ENCODE measurements at regions not wholly inside any gene's neighbourhood (a gene's known extent, or its start where the extent isn't known, plus 50 kb on each side); places are given as distances from the start of the nearest gene placed in this dataset.

DNA sequence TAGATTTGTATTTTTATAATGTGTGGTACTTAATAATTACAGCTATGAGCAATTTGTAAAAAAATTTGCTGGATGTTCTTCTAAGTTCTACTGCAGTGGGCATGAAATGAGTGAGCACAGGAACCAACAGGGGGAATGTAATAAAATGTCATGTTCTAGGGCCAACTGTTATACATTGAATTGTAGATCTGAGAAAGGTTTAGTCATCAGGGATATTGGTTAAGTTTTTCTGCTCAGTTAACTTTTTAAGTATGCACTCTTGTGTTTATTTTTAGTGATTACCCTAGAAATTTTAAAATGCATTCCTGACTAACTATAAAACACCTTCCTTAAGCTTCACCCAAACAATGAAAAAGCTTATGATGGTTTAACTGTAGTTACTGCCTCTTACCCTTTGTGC, 101.8 kb downstream of the CAND1 start:
- DNase-seq (ENCODE audit: insufficient read length, low spot score) (no peak), FAIRE-seq (no peak)

DNA sequence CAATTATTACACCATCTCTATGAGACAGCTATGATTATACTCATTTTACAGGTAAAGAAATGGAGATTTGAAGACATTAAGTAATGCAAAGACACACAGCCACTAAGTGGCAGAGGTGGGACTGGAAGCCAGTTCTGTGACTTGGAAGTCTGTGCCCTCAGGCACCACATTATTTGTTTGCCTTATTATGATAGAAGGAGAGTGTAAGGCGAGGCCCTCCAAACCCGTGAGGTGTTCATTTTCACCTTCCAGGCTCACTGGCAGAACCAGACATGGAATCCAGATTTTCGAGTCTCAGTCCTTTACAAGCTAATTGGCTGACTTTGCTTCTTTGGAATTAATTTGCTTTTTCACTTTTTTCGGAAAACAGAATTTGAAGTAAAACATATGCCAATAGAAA, 107.9 kb downstream of the CAND1 start:
- FAIRE-seq (no peak), DNase-seq (ENCODE audit: insufficient read length, low spot score) (no peak)

DNA sequence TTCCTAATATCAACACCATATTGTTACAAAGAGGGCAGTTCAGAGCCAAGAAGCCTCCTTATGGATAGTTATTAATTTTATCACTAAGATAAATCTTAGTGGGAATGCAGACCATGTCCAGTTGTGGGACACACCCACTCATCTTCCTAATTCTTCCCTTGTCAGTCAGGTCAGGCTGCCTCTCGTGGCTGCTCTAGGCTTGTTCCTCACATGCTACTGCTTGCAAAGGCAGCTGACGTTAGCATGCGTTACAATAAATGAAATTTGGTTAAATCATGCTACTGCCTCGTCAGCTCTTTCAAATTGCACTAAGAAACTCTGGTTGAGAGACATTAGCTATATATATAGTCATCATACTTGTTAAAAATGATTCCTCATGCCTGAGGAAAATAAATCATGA, 108.4 kb downstream of the CAND1 start:
- FAIRE-seq, result no peak
- DNase-seq (ENCODE audit: insufficient read length, low spot score), result no peak

DNA sequence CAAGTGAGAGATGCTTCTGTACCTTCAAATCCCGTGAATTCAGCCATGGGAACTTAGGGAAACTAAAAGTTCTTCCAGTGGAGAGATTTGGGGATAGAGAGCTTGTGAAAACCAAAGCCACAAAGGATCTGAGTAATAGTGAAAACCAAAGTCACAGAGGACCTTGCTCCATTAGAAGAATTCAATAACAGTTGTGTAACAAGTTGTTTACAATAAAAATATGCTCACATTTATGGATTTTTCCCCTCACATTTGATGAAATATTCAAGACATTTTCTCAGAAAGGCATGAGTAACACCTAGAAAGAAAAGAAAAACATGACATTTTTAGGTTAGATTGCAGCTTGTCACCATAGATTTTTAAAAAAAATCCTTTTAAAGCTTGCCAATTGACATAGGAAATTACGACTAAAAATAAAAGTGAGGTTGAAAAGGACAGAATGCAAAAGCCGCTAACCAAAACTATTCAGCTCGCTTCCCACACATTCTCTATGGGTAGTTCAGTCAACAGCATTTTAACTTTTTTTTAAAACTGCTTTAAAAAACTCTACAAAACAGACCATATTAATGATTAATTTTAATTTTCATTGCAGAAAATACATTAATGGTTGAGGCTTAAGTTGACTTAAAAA, 113.2 kb downstream of the CAND1 start:
- FAIRE-seq (no peak), DNase-seq (ENCODE audit: insufficient read length, low spot score) (no peak)

DNA sequence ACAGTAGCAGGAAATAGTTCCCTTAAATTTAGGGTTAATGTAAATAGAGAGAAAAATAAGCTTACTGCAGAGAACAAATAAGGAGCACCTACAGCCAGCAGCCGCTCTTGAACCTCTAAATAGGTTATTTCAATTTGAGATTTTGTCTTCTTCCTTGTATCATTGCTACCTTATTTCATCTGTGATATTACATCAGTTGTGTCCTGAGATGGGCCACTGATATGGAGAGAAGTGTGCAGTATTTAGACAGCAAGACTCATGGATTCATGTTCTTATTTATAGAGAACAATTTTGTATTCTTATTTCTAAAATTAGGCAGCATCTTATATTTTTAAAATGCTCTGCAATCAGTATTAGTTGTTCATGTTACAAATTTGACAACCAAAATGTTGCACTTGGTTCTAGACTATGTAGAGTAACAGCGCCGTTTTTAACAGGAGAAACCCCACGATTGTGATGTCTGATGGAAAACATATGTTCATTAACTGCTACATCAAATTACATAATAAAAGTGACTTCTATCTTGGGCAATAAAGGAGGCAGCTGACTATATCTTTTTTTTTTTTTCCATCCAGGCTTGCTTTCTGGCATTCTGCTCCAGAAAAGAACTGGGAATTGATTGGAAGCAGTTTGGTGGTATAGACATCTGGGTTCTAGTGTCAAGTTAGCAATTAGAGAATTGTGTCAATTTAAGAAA, 117.9 kb downstream of the CAND1 start:
- DNase-seq (ENCODE audit: insufficient read length, low spot score) (no peak), FAIRE-seq (no peak)

DNA sequence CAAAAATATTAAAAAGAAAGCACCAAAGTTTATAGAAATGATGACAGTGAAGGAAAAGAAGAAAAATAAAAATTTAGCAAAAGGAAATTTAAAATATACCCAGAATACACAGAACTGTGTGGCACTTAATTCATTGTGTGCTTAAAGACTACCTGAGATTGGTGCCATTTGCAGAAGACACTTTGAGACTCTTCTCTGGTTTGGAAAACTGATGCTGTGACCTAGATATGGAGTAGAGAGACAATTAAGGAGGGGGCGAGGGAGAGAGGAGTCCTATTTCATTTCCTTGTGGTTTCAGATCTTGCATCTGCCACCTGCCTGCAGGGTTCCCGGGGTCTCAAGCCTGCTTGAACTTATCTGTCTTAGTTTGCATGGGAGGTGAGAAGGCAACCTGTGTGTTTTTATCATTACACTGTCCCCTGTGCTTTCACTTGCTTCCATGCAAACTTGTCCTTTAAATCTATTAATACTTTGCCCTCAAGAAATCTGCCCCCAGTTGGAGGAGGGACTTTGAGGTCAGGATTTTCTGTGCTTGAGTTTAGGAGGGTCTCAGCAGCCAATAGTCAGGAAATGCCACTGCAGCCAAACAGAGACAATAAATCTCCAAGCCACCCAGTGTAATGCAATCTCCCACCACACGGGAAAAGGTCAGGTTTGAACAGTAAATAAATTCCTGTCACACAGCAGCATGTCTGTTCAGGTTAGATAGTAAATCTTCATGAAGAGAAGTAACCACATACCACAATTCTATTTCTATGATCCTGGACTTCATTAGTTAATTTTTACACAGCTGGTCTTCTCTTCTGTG, 119.4 kb downstream of the CAND1 start:
- DNase-seq (ENCODE audit: insufficient read length, low spot score) (no peak), FAIRE-seq (no peak)

DNA sequence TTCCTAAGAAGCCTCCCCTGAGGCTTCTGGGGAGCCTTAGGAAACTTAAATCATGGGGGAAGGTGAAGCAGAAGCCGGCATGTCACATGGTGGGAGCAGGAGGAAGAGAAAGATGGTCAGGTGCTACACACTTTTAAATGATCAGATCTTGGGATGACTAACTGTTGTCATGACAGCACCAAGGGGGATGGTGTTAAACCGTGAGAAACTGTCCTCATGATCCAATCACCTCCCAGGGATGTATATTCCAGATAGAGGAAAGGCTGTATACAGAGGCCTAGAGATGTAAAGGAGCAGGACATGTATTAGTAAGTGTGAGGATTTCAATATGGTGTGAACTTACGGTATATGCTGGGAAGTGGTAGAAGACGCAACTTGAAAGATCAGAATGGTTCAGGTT, 121.1 kb downstream of the CAND1 start:
- DNase-seq (ENCODE audit: insufficient read length, low spot score), result no peak
- FAIRE-seq, result no peak

DNA sequence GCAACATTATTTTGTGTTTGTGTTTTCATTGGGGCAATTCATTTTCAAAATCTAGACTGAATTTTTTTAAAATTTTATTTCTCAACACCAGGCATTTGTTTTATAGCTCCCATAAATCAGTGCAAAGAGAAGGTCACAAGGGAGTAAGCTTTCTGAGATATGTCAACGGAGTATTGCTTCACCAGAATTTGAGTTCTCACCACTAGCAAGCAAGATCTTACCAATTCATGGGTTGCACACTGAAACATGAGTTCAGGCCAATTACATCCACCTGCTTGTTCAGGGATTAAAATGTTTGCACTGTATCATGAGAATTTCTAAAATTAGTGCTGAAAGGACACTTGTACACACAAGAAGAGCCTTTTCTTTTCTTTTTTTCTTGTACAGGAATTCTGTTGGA, 121.9 kb downstream of the CAND1 start:
- no peak for DNase-seq (ENCODE audit: insufficient read length, low spot score)
- no peak for FAIRE-seq

DNA sequence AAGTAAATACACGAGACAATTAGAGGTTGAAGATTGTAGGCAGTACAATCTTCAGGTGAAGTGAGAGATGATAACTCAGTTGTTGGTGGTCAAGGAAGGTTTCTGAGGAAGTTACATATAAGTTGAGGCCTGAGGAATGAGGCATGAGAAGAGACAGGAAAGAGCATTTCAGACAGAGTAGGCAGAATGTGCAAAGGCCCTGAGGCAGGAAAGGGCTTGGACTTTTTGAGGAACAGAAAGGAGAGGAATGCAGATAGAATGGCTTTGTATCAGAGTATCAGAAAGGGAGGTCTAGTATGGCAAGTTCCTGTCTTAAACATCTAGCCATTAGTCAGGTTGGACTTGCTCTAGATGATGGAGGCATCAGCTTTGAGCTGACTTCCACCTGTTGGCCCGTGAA, 122.5 kb downstream of the CAND1 start:
- no peak for FAIRE-seq
- no peak for DNase-seq (ENCODE audit: insufficient read length, low spot score)

DNA sequence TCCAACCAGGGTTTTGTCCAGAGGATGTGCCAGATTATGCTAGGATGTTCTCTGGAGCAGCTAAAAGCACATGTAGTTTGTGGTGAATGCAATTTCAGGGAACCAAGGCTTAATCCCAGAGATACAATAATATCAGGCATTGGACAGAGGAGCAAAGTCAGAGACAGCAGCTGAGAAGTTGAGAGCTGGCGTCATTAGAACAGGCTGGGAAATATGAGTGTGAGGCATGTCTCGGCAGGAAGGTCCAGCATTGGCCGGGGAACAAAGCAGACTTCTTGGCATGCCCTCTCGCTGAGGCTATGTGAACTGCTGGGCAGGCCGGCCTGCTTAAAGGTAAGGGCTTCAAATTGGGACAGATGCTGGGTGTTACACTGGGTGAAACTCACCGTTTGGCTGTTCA, 125.4 kb downstream of the CAND1 start:
- no peak for DNase-seq (ENCODE audit: insufficient read length, low spot score)
- FAIRE-seq, result no peak

DNA sequence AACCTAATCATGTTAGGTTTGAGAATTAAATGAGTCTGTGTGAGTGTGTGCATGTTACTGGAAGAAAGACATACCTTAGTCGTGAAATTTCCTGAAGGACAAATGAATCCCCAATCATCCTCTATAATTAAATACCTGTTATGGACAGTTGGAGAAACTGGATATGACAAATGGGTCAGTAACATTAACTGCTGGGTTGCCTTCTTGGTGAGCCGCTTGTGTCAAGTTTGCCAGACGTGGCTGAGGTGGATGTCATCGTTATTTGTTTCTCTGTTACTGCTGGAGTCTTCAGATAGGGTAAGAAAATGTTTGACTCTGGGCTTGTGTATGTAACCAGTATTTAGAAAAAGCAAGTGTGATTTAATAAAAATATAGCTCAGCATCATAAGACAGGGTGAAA, 131.6 kb downstream of the CAND1 start:
- no peak for FAIRE-seq
- DNase-seq (ENCODE audit: insufficient read length, low spot score), result no peak

DNA sequence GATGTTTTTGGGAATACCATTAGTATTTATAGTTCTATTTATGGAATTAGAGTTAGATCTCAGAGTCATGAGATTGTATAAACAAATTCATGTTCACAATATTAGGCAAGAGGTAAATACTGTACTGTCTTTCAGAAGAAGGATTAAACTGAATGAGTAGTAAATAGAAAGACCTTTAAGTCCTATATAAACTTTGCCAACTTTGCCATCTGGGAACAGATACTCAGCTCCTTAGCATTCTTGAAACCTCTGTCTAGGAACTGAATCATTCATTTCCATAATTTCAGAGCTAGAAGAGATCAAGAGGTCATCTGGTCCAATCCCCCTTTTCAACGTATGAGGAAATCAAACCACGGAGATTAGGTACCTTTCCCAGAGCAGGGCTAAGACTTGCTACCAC, 141.1 kb downstream of the CAND1 start:
- DNase-seq (ENCODE audit: insufficient read length, low spot score) (no peak), FAIRE-seq (no peak)

DNA sequence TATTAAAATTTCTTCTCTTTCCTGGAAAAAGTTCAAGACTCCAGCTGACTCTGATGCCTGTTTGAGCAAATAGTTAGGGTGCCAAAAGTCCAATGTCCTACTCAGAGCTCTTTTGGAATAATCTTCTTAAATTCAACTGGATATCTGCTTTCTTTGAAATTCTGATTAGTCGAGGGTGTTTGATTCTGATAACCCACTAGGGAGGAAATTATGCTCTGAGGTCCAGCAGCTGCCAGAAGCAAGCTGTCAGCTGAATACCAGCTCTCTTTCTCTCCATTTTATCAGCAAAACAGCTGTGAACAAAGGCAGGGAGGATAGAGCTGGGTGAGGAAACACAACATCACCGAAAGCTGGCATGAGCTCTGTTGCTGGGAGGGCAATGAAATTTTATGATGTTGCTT, 141.5 kb downstream of the CAND1 start:
- FAIRE-seq, result no peak
- no peak for DNase-seq (ENCODE audit: insufficient read length, low spot score)

DNA sequence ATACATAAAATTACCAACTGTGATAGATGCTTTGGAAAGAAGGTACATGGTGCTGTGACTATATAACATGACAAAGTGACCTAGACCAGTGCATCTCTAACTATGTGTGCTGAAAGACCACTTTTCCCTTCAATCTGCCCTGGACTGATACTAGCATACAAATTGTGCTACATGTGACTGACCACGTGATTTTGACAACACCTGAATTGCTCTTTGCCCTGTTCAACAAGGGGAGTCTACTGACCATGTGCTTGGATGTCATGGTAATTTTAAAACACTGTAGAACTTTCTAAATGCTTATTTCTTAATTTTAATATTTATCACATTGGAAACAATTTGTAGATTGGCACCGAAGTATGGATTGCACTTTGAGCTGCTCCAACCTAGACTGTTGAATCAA, 142.4 kb downstream of the CAND1 start:
- FAIRE-seq (no peak), DNase-seq (ENCODE audit: insufficient read length, low spot score) (no peak)

DNA sequence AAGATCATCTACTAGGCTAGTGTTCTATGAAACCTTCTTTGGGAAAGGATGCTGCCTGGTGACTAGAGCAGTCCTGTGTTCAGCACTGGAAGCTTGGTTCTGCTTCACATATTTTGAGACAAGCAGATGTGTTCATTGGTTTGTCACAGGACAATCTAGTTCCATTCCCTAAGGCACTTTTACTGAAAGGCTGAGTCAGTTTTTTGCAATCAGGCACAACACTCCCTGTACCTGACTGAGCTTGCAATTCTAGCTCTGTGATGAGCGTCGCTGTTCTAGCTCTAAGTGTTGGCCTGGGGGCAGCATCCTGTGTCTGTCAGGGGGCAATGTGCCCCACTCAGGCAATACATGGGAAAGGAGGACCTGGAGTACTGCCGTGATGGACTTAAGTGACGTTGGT, 144.4 kb downstream of the CAND1 start:
- no peak for DNase-seq (ENCODE audit: insufficient read length, low spot score)

DNA sequence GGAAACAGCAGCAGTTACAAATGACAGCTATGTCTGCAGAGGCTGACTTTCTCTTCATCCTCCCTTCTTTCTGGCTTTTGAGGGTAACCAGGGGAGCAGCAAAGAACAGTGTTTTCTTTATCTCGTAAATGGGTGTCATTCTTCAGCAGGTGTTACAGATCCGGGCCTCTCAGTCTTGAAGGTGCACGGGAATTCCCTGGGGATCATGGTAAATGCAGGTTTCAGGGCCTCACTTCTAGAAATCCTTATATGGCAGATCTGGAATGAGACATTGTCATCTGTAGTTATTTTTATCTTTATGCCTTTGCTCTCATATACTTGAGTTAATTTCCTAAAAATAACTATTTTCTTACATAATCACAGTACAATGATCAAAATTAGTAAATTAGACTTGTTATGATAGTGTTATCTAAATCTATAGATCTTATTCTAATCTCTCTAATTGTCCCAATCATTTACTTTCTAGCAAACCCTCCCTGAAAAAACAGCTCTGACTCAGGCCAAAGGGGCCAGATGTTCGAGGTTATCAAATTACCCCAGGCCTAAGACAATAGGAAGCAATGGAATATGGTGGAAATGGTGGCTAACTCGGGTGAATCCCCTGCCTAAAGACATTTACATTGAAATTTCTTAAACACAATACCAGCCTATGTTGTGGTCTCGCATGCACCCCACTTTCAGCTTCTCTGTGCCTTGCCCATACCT, 145.0 kb downstream of the CAND1 start:
- FAIRE-seq (no peak), DNase-seq (ENCODE audit: insufficient read length, low spot score) (no peak)

More for the DNA sequence above, 144.4 kb downstream of the CAND1 start:
- FAIRE-seq, result no peak

DNA sequence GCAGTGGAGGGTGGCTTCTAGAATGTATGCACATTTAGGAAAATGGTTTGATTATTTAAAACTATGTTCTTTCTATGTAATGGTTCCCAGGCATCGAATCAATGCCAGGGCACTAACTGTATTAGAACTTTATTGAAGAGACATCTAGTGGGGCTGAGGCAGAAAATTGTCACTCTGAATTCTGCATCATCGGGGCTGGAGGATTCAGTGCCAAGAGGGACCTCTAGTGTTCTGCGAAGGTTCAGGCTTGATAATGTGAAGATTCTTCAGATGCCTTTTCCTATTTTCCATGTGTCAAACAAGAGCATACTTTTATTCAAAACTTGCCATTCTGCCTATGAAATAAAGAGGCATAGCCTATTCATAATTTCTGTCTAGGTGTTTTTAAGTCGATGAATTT, 146.3 kb downstream of the CAND1 start:
- no peak for DNase-seq (ENCODE audit: insufficient read length, low spot score)

DNA sequence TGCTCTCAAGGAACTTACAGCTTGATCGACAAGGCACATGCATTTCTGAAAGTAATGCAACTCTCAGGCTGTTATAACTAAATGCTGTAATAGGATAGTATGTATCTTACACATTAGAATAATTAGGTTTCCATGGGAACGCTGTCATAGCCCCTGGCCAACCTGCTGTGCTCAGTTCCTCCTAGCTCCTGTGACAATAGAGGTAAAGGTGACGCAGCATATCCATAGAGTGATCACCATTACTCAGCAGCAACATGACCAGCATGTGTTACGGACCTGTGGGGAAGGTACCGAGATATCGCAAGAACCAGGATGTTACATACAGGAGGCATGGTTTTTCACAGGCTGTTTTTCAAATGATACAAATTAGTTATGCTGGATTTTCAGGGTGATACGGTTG, 150.7 kb downstream of the CAND1 start:
- no peak for DNase-seq (ENCODE audit: insufficient read length, low spot score)
- FAIRE-seq, result no peak

More for the DNA sequence above, 146.3 kb downstream of the CAND1 start:
- FAIRE-seq, result no peak

DNA sequence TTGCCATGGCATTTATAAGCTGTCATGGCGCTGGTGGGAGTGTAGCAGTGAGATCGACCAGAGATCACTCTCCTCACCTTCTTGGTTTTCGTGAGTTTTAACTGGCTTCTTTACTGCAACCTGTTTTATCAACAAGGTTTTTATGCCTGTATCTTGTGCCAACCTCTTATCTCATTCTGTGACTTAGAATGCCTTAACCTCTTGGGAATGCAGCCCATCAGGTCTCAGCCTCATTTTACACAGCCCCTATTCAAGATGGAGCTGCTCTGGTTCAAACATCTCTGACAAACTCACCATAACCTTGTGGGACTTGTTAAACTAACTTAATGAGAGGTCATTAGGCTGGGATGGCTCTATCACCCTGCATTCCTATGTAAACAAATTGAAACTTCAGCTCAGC, 151.3 kb downstream of the CAND1 start:
- no peak for DNase-seq (ENCODE audit: insufficient read length, low spot score)
- FAIRE-seq, result no peak

DNA sequence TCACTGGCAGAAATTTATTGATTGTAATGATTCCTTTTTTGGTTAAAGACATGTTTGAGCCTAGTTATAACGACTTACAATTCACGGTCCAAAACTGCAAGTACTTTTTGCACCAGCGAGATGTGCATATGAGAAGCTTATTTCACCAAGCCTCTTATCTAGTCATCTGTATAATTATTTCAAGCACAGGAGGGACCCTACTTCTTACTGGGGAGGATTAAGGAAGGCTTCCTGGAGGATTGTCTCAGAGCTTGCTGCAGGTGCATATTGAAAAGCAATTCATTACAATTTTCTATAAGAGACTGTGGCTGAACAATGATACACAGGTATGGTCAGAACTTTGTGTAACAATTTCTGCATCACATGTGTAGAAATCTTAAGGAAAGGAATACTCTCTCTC, 152.9 kb downstream of the CAND1 start:
- no peak for FAIRE-seq
- DNase-seq (ENCODE audit: insufficient read length, low spot score), result no peak

DNA sequence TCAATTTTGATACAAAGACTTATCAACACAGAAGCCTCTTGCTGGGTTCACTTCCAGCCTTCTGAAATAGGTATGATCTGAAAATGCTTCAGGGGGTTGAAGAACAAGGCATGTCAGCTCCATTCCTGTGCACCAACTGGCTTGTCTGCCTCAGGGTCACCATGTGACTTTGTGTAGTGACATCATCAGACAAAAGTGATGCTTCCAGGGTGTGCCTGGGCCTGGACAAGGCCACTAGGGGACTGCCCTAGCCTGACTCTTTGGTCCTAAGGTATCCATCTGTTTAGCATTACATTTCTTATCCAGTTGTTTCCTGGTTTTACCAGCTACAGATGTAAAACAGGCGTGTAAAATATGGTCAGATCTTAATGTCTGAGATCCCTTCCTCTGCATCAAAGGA, 155.6 kb downstream of the CAND1 start:
- DNase-seq (ENCODE audit: insufficient read length, low spot score), result no peak
- no peak for FAIRE-seq
